GM21423 (cell line): ENCODE measurements at regions not wholly inside any gene's neighbourhood (a gene's known extent, or its start where the extent isn't known, plus 50 kb on each side); places are given as distances from the start of the nearest gene placed in this dataset.

ENCODE experiments used
- ATAC-seq: cut with Tn5 transposase; IDR thresholded peaks from one replicate; pipeline ENCODE4 v1.9.1; 2021; ENCODE audit warnings: mild to moderate bottlenecking, moderate library complexity; ENCODE audit not compliant: unreplicated experiment

- ATAC-seq, result no peak
Measured at GRCh38 chr9:80437091-80437640, 865.4 kb downstream of the TLE4 start.

- ATAC-seq, result no peak
Measured at GRCh38 chr9:80435591-80435990, 863.8 kb downstream of the TLE4 start.

- no peak for ATAC-seq
Measured at GRCh38 chr9:80426992-80427391, 855.2 kb downstream of the TLE4 start.

- ATAC-seq, result no peak
Measured at GRCh38 chr9:80417211-80417773, 845.5 kb downstream of the TLE4 start.

- ATAC-seq, result no peak
Measured at GRCh38 chr9:80410106-80410505, 838.3 kb downstream of the TLE4 start.

- no peak for ATAC-seq
Measured at GRCh38 chr9:80407220-80407619, 835.5 kb downstream of the TLE4 start.

- no peak for ATAC-seq
Measured at GRCh38 chr9:80401243-80401642, 829.5 kb downstream of the TLE4 start.

- no peak for ATAC-seq
Measured at GRCh38 chr9:80400624-80401230, 829.0 kb downstream of the TLE4 start.

GRCh38 chr9:80399606-80400005 lies 827.8 kb downstream of the TLE4 start:
- no peak for ATAC-seq

GRCh38 chr9:80387828-80388227 lies 816.1 kb downstream of the TLE4 start:
- no peak for ATAC-seq

GRCh38 chr9:80385246-80385645 lies 813.5 kb downstream of the TLE4 start:
- ATAC-seq, result no peak

- no peak for ATAC-seq
Measured at GRCh38 chr9:80383331-80383730, 811.6 kb downstream of the TLE4 start.

GRCh38 chr9:80382211-80382891 lies 810.6 kb downstream of the TLE4 start:
- no peak for ATAC-seq

GRCh38 chr9:80380301-80380700 lies 808.5 kb downstream of the TLE4 start:
- no peak for ATAC-seq

GRCh38 chr9:80378669-80379293 lies 807.0 kb downstream of the TLE4 start:
- ATAC-seq, result no peak

GRCh38 chr9:80376180-80376579 lies 804.4 kb downstream of the TLE4 start:
- ATAC-seq, result no peak

GRCh38 chr9:80375477-80375876 lies 803.7 kb downstream of the TLE4 start:
- no peak for ATAC-seq

- no peak for ATAC-seq
Measured at GRCh38 chr9:80369641-80370040, 797.9 kb downstream of the TLE4 start.

GRCh38 chr9:80366626-80367025 lies 794.9 kb downstream of the TLE4 start:
- no peak for ATAC-seq

- no peak for ATAC-seq
Measured at GRCh38 chr9:80359941-80360881, 788.4 kb downstream of the TLE4 start.

- ATAC-seq, result no peak
Measured at GRCh38 chr9:80359291-80359690, 787.5 kb downstream of the TLE4 start.
